HCT116 (cell line): ENCODE measurements at regions not wholly inside any gene's neighbourhood (a gene's known extent, or its start where the extent isn't known, plus 50 kb on each side); places are given as distances from the start of the nearest gene placed in this dataset.

Experiments
- CEBPB ChIP-seq: IDR thresholded peaks from 2 replicates; pipeline ENCODE4 v1.6.1; 2012; ENCODE audit warnings: low read depth
- CTCF ChIP-seq, 3 experiments: fragments of 200-600 bp in 1 of 3; sonication (generic) in 1 of 3; IDR thresholded peaks in 2 of 3; conservative IDR thresholded peaks in 1 of 3; 2 replicates each; pipeline ENCODE4 v1.5.1; 2012 to 2017; ENCODE audit warnings: low read depth in 2 of 3, low read length in 2 of 3, antibody characterized with exemption in 1 of 3, borderline replicate concordance in 1 of 3, control low read depth in 1 of 3, mild to moderate bottlenecking in 1 of 3, mixed read lengths in 1 of 3, mixed run types in 1 of 3, moderate library complexity in 1 of 3; ENCODE audit not compliant: insufficient read depth in 1 of 3
- JUND ChIP-seq: IDR thresholded peaks from 2 replicates; pipeline ENCODE4 v1.6.1; 2012
- POLR2A ChIP-seq: IDR thresholded peaks from 2 replicates; pipeline ENCODE4 v1.7.0; 2011; ENCODE audit warnings: borderline replicate concordance; ENCODE audit not compliant: insufficient read depth, insufficient read length; ENCODE audit errors: extremely low read depth
- POLR2AphosphoS5 ChIP-seq: IDR thresholded peaks from 2 replicates; pipeline ENCODE4 v1.6.1; 2011; ENCODE audit warnings: mild to moderate bottlenecking, low read depth, low read length, moderate library complexity
- SIN3A ChIP-seq: IDR thresholded peaks from 2 replicates; pipeline ENCODE4 v1.6.1; 2012; ENCODE audit warnings: low read depth
- ZBTB33 ChIP-seq: IDR thresholded peaks from 2 replicates; pipeline ENCODE4 v1.6.1; 2011; ENCODE audit warnings: mild to moderate bottlenecking, low read length, moderate library complexity; ENCODE audit not compliant: insufficient replicate concordance; ENCODE audit errors: extremely low read depth

GRCh38 chr6:66561479-66561878 is 854.5 kb upstream of the EYS start:
- no peak for TF ChIP-seq ZBTB33
- no peak for TF ChIP-seq POLR2AphosphoS5
- no peak for TF ChIP-seq CTCF (IDR thresholded peaks at IDR 0.05 in 2 of 3, conservative IDR thresholded peaks at IDR 0.05 in 1 of 3; ENCODE audit: borderline replicate concordance in 1 of 3, insufficient read depth in 1 of 3, low read depth in 2 of 3, low read length in 2 of 3)
- no peak for TF ChIP-seq SIN3A
- TF ChIP-seq POLR2A: no peak
- no peak for TF ChIP-seq CEBPB
- no peak for TF ChIP-seq JUND
